ENCODE measurements at regions not wholly inside any gene's neighbourhood (a gene's known extent, or its start where the extent isn't known, plus 50 kb on each side); places are given as distances from the start of the nearest gene placed in this dataset.

DNA sequence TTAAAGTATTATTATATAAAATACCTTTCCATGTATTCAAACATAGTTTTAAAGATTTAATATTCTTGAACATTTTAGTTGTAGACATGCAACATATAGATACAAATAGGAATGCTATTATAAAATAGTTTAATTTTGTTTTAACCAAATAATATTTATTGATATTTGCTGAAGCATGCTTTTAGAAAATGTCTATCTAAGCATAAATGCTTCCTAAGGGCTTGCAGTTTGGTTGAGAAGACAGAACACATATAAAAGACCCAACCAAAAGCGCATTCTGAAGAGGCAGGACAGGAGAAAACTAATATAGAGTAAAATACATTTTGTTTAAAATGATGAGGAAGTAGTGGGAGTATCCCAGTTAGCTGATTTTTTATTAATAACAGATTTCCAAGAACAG, 181.5 kb upstream of the ISL1 start:
- FAIRE-seq (no peak), DNase-seq (ENCODE audit: insufficient read length, low spot score) (no peak)
- TF ChIP-seq, protein P1, sequence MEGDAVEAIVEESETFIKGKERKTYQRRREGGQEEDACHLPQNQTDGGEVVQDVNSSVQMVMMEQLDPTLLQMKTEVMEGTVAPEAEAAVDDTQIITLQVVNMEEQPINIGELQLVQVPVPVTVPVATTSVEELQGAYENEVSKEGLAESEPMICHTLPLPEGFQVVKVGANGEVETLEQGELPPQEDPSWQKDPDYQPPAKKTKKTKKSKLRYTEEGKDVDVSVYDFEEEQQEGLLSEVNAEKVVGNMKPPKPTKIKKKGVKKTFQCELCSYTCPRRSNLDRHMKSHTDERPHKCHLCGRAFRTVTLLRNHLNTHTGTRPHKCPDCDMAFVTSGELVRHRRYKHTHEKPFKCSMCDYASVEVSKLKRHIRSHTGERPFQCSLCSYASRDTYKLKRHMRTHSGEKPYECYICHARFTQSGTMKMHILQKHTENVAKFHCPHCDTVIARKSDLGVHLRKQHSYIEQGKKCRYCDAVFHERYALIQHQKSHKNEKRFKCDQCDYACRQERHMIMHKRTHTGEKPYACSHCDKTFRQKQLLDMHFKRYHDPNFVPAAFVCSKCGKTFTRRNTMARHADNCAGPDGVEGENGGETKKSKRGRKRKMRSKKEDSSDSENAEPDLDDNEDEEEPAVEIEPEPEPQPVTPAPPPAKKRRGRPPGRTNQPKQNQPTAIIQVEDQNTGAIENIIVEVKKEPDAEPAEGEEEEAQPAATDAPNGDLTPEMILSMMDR (IDR thresholded peaks at IDR 0.05; ENCODE audit: insufficient read depth, missing control alignments), result no peak

DNA sequence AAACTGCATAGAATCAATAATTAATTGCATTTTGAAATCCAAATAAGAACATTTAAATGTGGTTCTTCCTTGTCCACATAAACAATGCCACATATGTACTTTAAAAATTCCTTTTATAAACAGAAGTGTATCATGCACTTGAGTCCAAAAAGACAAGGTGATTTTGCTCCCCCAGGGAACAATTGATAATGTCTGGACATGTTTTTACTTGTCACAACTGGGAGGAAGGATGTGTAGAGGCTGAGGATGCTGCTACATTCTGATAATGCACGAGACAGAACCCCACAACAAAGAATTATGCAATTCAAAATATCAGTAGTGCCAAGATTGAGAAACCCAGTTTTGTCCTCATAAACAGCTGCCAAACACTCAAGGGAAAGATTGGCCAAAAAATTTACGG, 181.1 kb upstream of the ISL1 start:
- TF ChIP-seq, protein P1 (IDR thresholded peaks at IDR 0.05; ENCODE audit: insufficient read depth, missing control alignments), result no peak
- DNase-seq (ENCODE audit: insufficient read length, low spot score), result no peak
- no peak for FAIRE-seq

DNA sequence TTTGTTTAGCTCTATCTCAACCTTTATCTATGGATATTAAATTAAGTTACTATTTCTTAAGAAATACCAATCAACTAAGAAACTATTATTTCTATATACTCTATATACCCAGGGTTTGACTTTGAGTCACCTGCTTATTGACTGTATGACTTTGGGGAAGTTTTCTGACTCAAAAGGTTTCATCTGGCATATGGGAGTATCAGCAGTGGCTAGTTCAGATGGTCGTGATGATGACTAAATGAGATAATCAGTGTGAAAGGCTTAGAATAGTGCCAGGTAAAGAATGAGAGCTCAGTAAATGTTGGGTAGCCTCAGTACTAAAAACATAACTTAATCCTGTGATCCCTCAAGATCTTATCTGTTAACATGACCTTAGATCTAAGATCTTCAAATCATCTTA, 179.7 kb upstream of the ISL1 start:
- FAIRE-seq (no peak), DNase-seq (ENCODE audit: insufficient read length, low spot score) (no peak)
- TF ChIP-seq, protein P1 (IDR thresholded peaks at IDR 0.05; ENCODE audit: insufficient read depth, missing control alignments), result no peak

DNA sequence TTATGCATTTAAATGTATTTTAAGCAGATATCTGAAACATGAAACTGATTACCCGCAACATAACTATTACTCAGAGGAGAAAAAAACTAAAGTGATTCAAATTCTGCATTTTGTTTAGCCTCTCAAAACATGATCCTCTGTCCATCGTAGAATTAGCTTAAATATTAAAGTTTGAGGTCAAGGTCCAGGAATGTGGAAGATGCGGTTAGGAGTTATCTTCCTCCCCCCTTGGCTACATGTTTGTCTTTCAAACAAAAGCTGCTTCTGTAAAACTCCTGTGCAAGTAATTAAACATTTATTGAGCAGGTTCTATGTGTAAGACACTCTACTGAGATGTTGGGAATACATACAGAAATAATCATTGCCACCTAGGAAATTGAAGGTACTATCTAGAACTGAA, 175.0 kb upstream of the ISL1 start:
- DNase-seq (ENCODE audit: insufficient read length, low spot score), result no peak
- no peak for FAIRE-seq
- TF ChIP-seq, protein P1 (IDR thresholded peaks at IDR 0.05; ENCODE audit: insufficient read depth, missing control alignments), result no peak

DNA sequence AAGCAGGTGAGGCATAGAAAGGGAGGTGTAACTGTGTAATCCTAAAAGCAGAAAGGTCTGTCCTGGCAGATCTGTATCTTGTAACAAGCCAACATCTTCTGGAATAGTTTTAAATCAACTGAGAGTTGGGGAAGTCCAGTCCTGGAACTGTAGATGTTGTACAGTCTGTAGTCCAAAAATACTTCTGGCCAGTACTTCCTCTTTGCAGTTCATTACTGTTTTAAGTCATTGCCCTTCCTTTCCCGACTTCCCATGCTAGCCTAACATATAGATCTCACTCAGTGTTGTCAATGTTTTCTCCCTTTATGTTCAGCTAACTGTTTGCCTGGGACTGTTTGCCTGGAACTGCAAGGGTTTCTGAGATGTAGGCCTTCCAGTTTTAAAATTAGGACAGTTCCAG, 168.5 kb upstream of the ISL1 start:
- DNase-seq (ENCODE audit: insufficient read length, low spot score) (no peak), FAIRE-seq (no peak)
- TF ChIP-seq, protein P1 (IDR thresholded peaks at IDR 0.05; ENCODE audit: insufficient read depth, missing control alignments), result no peak

DNA sequence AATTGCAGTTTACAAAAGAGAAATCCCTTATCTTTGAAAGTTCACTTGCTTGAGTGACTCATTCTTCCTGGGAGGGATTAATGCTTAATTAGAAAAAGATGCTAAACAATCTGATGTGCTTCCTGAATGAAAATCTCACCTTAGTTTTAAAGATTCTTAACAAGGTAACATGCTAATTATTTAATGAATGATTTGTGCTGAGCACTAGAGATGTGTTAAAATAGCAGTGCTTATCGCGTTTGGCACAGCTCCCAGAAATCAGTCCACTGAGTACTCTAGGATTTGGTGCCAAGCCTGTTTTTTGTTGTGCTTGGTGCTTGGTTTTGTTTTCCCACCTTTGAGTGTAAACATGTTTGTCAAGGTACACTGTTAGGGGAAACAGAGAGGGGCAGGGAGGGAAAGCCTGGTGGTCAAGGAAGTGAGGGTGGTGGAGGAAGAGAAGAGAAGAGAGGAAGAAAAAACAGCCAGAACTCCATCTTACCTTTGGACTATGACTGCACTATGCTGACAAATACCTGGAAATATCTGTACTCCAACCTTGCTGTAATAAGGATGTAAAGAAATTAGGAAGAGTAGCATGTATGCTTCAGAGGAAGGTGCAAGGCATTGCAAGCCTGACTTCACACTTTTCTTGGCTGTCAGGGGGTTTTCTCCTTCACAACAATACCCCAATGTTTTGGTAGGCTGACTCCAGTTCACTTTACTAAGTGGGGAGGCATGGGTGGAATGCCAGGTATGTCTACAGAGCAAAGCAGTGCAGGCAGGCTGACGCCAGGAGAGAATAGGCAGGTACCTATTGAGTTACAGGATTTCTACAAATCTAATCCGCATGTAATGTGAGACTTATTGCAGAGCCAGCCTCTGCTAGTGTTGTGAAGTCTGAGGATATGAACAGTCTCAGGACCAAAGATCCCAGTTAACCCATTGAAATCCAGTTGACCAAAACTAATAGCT, 157.2 kb upstream of the ISL1 start:
- DNase-seq (ENCODE audit: insufficient read length, low spot score) (no peak), FAIRE-seq (peak; percentile 67)
- TF ChIP-seq, protein P1 (IDR thresholded peaks at IDR 0.05; ENCODE audit: insufficient read depth, missing control alignments), result no peak

DNA sequence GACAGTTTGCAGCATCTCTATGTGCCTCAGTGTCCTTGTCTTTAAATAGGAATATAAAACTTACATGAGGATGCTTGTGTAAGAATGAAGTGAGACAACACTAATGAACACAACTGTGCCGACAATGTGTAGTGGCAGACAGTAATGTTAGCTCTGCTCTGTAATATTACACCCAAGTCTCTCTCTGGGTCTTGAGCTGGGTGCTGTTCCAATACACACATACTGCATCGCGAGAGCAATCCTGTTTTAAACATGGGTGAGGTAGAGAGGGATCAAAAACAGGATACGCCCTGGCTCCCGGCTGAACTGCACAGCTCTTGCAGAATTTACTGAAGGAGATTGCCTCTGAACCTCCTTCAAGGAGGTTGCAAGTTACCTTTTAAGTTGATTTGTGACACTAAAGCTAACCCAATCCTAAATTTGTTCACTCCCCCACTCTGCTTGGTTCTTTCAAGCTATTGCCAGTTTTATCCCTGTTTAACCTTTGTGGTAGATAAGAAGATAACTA, 155.2 kb upstream of the ISL1 start:
- no peak for FAIRE-seq
- TF ChIP-seq, protein P1 (IDR thresholded peaks at IDR 0.05; ENCODE audit: insufficient read depth, missing control alignments), result no peak
- no peak for DNase-seq (ENCODE audit: insufficient read length, low spot score)
